ENCODE measurements at regions not wholly inside any gene's neighbourhood (a gene's known extent, or its start where the extent isn't known, plus 50 kb on each side); places are given as distances from the start of the nearest gene placed in this dataset.

DNA sequence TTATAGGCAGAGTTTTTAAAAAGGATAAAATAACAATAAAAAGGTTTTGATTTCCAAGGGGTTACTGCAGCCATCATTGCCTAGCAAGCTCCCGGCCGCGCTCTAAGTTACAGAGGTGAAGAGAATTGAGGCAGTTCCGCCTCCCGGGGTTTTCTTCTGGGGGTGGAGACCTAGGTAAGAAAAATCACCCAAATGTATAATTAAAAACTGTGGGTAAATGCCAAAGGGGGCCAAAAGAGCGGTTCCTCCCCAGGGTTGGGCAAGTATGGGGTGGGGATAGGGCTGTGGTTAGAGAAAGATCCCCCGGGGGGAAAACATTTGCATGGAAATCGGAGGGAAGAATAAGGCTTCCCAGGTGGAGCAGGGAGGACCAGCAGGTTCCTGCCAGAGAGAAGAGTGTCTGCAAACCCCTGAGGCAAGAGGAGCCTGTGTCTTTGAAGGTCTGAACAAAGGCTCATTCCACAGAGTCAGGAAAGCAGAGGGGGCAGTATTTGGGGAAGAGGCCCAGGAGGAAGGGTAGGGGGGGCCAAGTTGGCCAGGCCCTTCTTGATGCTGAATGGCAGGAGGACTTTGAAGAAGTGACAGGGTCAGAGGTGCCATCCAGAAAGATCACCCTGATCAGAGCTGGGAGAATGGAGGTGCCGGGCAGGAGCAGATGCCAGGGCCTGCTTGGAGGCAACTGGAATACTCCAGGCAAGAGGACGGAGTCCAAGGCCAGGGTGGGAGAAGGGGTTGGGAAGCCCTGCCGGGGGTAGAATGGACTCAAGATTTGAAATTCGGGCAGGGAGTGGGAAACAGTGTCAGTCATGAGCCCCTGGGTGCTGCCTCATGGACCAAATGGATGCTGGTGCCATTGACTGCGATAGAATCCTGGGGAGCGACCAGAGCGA, 152.9 kb upstream of the RGMA start:
- H3K4me3 ChIP-seq (ENCODE audit: low read depth in 1 of 2, low read length in 1 of 2) = no peak overlapping the region
- no peaks in the 10 kb centered on the region for H3K9me3 ChIP-seq
- H3K36me3 ChIP-seq = no peaks in the 10 kb centered on the region
- no peak overlapping the region for H3K27ac ChIP-seq
- TF ChIP-seq, protein P1, sequence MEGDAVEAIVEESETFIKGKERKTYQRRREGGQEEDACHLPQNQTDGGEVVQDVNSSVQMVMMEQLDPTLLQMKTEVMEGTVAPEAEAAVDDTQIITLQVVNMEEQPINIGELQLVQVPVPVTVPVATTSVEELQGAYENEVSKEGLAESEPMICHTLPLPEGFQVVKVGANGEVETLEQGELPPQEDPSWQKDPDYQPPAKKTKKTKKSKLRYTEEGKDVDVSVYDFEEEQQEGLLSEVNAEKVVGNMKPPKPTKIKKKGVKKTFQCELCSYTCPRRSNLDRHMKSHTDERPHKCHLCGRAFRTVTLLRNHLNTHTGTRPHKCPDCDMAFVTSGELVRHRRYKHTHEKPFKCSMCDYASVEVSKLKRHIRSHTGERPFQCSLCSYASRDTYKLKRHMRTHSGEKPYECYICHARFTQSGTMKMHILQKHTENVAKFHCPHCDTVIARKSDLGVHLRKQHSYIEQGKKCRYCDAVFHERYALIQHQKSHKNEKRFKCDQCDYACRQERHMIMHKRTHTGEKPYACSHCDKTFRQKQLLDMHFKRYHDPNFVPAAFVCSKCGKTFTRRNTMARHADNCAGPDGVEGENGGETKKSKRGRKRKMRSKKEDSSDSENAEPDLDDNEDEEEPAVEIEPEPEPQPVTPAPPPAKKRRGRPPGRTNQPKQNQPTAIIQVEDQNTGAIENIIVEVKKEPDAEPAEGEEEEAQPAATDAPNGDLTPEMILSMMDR (IDR thresholded peaks at IDR 0.05) = no peak
- peaks cover 10 to 15% of the 10 kb centered on the region in 2 experiments for H3K4me1 ChIP-seq (ENCODE audit: control insufficient read depth in 1 of 2, insufficient read depth in 1 of 2, low read depth in 1 of 2, low read length in 1 of 2)
- H3K27me3 ChIP-seq = no peaks in the 10 kb centered on the region

DNA sequence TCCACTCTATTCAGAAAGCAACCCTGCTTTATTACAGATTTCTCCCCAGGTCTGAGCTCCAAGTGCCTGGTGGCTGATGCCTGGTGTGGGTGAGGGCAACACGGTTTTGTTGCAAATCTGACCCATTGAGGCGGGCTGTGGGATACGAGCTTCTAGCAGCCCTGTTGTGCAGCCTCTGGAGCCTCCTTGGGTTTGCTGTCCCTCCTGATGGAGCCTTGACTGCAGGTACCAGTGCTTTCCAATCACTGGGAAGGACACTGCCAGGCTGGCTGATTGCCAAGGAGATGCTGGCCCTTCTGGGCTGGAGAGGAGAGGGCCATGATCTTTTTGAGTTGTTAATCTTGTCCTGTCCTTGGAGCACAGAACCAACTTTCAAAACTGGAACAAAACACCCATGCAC, 151.0 kb upstream of the RGMA start:
- TF ChIP-seq, protein P1 (IDR thresholded peaks at IDR 0.05) = no peak
- H3K27me3 ChIP-seq = no peaks in the 10 kb centered on the region
- no peak overlapping the region for H3K4me3 ChIP-seq (ENCODE audit: low read depth in 1 of 2, low read length in 1 of 2)
- no peak overlapping the region for H3K27ac ChIP-seq
- peaks cover 9 to 11% of the 10 kb centered on the region in 2 experiments for H3K4me1 ChIP-seq (ENCODE audit: control insufficient read depth in 1 of 2, insufficient read depth in 1 of 2, low read depth in 1 of 2, low read length in 1 of 2)
- H3K9me3 ChIP-seq = no peaks in the 10 kb centered on the region
- H3K36me3 ChIP-seq = no peaks in the 10 kb centered on the region

DNA sequence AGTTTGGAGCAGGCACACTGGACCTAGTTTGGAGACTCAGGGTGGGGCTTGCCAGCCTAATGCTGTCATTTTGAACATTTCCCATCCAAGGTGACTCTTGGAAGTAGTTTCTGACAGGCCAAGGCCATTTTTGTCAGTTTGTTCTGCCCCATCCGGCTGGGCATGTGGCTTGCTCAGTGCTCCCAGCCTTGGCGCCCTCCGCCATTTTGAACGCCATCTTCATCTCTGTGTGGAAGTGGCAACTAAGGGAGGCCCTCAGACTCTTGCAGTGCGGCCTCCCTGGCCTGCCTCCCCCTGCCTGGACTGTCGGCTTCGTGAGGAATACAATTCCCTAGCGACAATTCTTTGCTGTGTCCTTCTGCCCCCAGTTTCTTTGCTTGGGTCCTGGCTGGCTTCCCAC, 150.6 kb upstream of the RGMA start:
- peaks cover 13 to 15% of the 10 kb centered on the region in 2 experiments for H3K4me1 ChIP-seq (ENCODE audit: control insufficient read depth in 1 of 2, insufficient read depth in 1 of 2, low read depth in 1 of 2, low read length in 1 of 2)
- H3K9me3 ChIP-seq = no peaks in the 10 kb centered on the region
- TF ChIP-seq, protein P1 (IDR thresholded peaks at IDR 0.05) = no peak
- H3K27ac ChIP-seq = no peak overlapping the region
- H3K27me3 ChIP-seq = no peaks in the 10 kb centered on the region
- no peaks in the 10 kb centered on the region for H3K36me3 ChIP-seq
- no peak overlapping the region for H3K4me3 ChIP-seq (ENCODE audit: low read depth in 1 of 2, low read length in 1 of 2)

DNA sequence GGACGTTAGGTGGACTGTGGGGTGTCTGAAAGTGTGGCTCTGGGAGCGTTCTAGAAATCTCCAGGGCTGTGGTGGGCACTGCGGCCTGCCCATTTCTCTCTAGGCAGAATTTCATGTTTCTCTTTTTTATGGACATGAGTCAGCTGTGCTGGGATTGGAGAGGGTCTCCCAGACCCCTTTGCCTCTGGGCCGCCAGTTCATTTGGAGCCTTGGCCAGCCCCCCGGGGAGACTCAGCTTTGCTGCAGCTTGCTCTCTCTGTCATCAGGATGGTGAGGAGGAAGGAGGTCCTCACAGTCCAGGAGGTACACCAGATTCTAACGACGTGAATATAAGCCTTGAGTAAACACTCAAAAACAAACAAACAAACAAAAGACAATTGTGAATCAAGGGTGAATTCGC, 149.6 kb upstream of the RGMA start:
- no peaks in the 10 kb centered on the region for H3K36me3 ChIP-seq
- no peak overlapping the region for H3K27ac ChIP-seq
- peaks cover 14 to 17% of the 10 kb centered on the region in 2 experiments for H3K4me1 ChIP-seq (ENCODE audit: control insufficient read depth in 1 of 2, insufficient read depth in 1 of 2, low read depth in 1 of 2, low read length in 1 of 2)
- no peaks in the 10 kb centered on the region for H3K9me3 ChIP-seq
- TF ChIP-seq, protein P1 (IDR thresholded peaks at IDR 0.05) = no peak
- no peak overlapping the region for H3K4me3 ChIP-seq (ENCODE audit: low read depth in 1 of 2, low read length in 1 of 2)
- no peaks in the 10 kb centered on the region for H3K27me3 ChIP-seq

DNA sequence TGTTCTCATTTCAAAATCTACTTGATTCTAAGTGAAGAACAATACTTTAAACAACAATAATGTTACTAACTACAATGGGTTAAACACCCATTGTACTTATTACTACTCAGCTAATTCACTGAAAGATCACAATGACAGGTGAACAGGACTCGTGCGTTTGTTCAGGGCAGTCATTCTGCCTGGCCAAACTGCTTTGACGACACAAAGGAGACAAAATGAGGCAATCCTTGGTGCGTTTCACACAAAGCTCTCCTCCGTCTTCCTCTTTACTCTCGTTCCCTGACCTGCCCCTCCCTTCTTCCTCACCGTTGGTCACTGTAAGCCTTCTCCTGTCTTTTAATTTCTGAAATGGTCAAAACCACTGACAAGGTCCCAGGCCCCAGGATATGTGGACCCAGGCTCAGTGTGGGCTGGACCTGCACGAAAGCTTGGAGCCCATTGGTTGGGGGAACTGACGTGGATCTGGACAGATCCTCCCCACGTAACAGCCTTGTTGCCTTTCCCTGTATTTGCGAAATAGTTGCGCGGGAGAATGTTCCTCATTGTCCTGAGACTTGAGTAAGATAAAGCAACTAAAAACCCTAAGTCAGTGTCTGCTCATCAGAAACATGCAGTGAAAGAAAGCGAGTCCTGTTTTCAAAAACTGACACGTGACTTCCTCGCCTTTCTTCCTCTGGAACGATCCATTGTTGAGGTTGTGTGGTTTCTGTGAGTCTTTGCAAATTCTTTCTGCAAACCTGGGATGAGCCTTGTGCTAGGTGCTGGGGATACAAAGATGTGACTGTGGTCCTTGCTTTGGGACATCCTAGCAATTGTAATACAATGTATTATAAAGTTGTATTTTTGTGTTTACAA, 147.1 kb upstream of the RGMA start:
- Histone ChIP-seq H3K9me3 (no peaks in the 10 kb centered on the region), H3K27ac (peak overlapping the region; percentile 88), H3K36me3 (no peaks in the 10 kb centered on the region), H3K4me3 (ENCODE audit: low read depth in 1 of 2, low read length in 1 of 2) (peak overlapping the region; percentile 44 to 59), H3K4me1 (ENCODE audit: control insufficient read depth in 1 of 2, insufficient read depth in 1 of 2, low read depth in 1 of 2, low read length in 1 of 2) (peaks cover 18% of the 10 kb centered on the region in 2 experiments), H3K27me3 (no peaks in the 10 kb centered on the region)
- TF ChIP-seq, protein P1 (IDR thresholded peaks at IDR 0.05) = no peak

Data from neutrophil (primary cell).